Right lobe of liver (tissue), 6 donors: ENCODE measurements at regions not wholly inside any gene's neighbourhood (a gene's known extent, or its start where the extent isn't known, plus 50 kb on each side); places are given as distances from the start of the nearest gene placed in this dataset.

ENCODE experiments used
- ATAC-seq, 4 donors: fragments of 200-7000 bp; cut with Tn5 transposase; one replicate each; pipeline ENCODE4 v1.9.1; 2020; ENCODE audit warnings: mild to moderate bottlenecking in 4 of 4, moderate library complexity in 4 of 4
- DNase-seq, 3 donors: peaks; one replicate each; pipeline ENCODE4 v3.0.0-alpha.2; 2020
- H3K27ac ChIP-seq, 3 donors: fragments of 200-600 bp; one replicate each; pipeline ENCODE4 v1.8.0; 2022
- H3K27me3 ChIP-seq, 2 donors: fragments of 200-600 bp; one replicate each; pipeline ENCODE4 v1.8.0; 2022
- H3K36me3 ChIP-seq, 4 donors: fragments of 200-600 bp; sonication (generic) in 1 of 4; one replicate each; pipeline versions ENCODE4 v1.5.1 to v1.8.0; 2017 to 2022; ENCODE audit warnings: control low read depth in 1 of 4
- H3K4me1 ChIP-seq, 4 donors: fragments of 200-600 bp; sonication (generic) in 1 of 4; one replicate each; pipeline versions ENCODE4 v1.5.1 to v1.8.0; 2017 to 2022; ENCODE audit warnings: control low read depth in 1 of 4
- H3K4me3 ChIP-seq, 3 donors: fragments of 200-600 bp; one replicate each; pipeline ENCODE4 v1.8.0; 2022
- H3K9me3 ChIP-seq, 4 donors: fragments of 200-600 bp; sonication (generic) in 1 of 4; one replicate each; pipeline versions ENCODE4 v1.5.1 to v1.8.0; 2017 to 2022; ENCODE audit warnings: control low read depth in 1 of 4
- POLR2A ChIP-seq: fragments of 450-650 bp; IDR thresholded peaks from one replicate; pipeline ENCODE4 v1.6.1; 2017; ENCODE audit warnings: antibody characterized with exemption, mild to moderate bottlenecking
- WGBS: methylation state at CpG from one replicate; pipeline ENCODE4 v1.1.6; 2018; ENCODE audit warnings: low coverage, low lambda C conversion rate; ENCODE audit not compliant: insufficient coverage; ENCODE audit errors: missing lambda C conversion rate; 5-methylcytosine and 5-hydroxymethylcytosine counted together
- intact Hi-C, 2 donors: fragments of 100-400 bp; cut with DNase I; formaldehyde crosslinking; loops; one replicate each; pipeline versions ENCODE4 v1.11.2 to v1.14.1; 2022
- TF ChIP-seq, protein P1 (sequence below), 4 donors: fragments of 200-600 bp in 3 of 4; fragments of 450-650 bp in 1 of 4; IDR thresholded peaks; one replicate each; pipeline versions ENCODE4 v1.5.1 to v1.8.0; 2016 to 2022; ENCODE audit warnings: antibody characterized with exemption in 4 of 4, mild to moderate bottlenecking in 2 of 4
- donor health status: DM: no; HTN: yes; CAD: no.
- donor health status: DM: no; HTN: no; CAD: no.
- donor health status: DM: no; HTN: no; CAD: no.
- donor health status: DM: no; HTN: yes; CAD: no.
- donor health status: DM: no; HTN: yes; CAD: no.

DNA sequence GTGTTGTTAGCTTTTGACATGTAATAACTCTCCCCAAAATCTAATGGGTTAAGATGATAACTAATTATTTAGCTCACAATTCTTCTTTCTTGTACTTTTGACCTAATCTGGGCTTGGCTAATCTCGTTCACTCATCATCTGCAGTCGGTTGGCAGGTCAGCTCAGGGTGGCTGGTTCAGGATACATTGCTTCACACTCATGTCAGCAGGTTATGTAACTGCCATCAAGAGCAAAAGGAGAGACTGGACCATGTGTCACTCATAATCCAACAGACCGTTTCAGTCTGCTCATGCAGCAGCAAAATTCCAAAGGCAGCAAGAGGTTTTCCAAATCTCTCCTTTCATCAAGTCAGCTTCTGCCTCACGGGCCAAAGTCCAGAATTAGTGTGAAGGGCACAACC, 998.4 kb upstream of the CTNND2 start:
- ATAC-seq: no peak
- peak in 1 of 3 donors; percentile 65 for DNase-seq

DNA sequence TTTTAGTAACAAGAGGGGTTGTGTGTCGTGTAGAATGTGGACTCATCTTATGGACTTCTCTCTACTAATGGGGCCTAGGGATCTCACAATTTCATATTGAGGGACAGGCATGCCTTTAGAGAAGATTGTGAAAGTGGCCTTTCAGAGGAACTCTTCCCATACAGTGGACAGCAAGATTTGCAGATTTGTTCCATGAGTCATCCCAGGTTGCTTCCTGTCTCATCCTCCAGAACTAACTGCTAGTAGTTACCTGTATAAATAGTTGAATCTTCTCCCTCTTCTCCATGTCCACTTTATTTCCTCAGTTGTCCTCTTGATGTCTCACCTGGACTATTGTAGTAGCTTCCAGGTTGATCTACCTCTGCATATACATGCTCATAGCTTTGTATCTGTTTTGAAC, 997.5 kb upstream of the CTNND2 start:
- no peak overlapping the region for H3K4me3 ChIP-seq
- no peaks in the 10 kb centered on the region for H3K27me3 ChIP-seq
- ATAC-seq (no peak), DNase-seq (no peak)
- H3K27ac ChIP-seq: no peak overlapping the region
- 56% methylated on average over 1 of the region's 1 CpG for WGBS
- no peaks in the 10 kb centered on the region for H3K36me3 ChIP-seq
- H3K9me3 ChIP-seq: no peaks in the 10 kb centered on the region
- H3K4me1 ChIP-seq: no peaks in the 10 kb centered on the region
- intact Hi-C loops: no loop called here
- TF ChIP-seq, protein P1, sequence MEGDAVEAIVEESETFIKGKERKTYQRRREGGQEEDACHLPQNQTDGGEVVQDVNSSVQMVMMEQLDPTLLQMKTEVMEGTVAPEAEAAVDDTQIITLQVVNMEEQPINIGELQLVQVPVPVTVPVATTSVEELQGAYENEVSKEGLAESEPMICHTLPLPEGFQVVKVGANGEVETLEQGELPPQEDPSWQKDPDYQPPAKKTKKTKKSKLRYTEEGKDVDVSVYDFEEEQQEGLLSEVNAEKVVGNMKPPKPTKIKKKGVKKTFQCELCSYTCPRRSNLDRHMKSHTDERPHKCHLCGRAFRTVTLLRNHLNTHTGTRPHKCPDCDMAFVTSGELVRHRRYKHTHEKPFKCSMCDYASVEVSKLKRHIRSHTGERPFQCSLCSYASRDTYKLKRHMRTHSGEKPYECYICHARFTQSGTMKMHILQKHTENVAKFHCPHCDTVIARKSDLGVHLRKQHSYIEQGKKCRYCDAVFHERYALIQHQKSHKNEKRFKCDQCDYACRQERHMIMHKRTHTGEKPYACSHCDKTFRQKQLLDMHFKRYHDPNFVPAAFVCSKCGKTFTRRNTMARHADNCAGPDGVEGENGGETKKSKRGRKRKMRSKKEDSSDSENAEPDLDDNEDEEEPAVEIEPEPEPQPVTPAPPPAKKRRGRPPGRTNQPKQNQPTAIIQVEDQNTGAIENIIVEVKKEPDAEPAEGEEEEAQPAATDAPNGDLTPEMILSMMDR (IDR thresholded peaks at IDR 0.05): no peak
- no peak for TF ChIP-seq POLR2A

More for the DNA sequence above, 998.4 kb upstream of the CTNND2 start:
- no peak overlapping the region for H3K4me3 ChIP-seq
- H3K27me3 ChIP-seq: no peaks in the 10 kb centered on the region
- H3K9me3 ChIP-seq: no peaks in the 10 kb centered on the region
- intact Hi-C loops: no loop called here
- H3K4me1 ChIP-seq: no peaks in the 10 kb centered on the region
- no peak for TF ChIP-seq POLR2A
- TF ChIP-seq, protein P1 (IDR thresholded peaks at IDR 0.05): no peak
- H3K27ac ChIP-seq: no peak overlapping the region
- 15% methylated on average over 4 of the region's 4 CpGs for WGBS
- no peaks in the 10 kb centered on the region for H3K36me3 ChIP-seq

DNA sequence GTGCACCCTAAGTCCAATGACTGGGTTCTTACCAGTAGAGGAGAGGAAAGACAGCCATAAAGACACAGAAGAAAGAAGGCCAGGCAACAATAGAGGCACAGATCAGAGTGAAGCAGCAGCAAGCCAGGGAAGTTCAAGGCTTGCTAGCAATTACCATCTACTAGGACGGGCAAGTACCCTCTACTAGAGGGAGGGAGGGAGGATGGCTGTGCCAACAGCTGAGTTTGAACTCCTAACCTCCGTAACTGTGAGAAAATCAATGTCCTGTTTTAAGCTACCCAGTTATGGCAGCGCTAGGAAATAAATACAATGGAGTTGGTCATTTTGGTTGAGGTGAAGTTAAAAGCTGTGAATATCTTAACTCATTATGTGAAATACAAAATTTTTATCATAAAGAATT, 991.8 kb upstream of the CTNND2 start:
- 36% methylated on average over 3 of the region's 3 CpGs for WGBS
- TF ChIP-seq, protein P1 (IDR thresholded peaks at IDR 0.05): no peak
- no peak for TF ChIP-seq POLR2A
- Histone ChIP-seq H3K36me3 (no peaks in the 10 kb centered on the region), H3K27ac (no peak overlapping the region), H3K9me3 (no peaks in the 10 kb centered on the region), H3K27me3 (no peaks in the 10 kb centered on the region), H3K4me1 (no peaks in the 10 kb centered on the region), H3K4me3 (no peak overlapping the region)
- intact Hi-C loops: no loop called here
- no peak for DNase-seq
- ATAC-seq: no peak

DNA sequence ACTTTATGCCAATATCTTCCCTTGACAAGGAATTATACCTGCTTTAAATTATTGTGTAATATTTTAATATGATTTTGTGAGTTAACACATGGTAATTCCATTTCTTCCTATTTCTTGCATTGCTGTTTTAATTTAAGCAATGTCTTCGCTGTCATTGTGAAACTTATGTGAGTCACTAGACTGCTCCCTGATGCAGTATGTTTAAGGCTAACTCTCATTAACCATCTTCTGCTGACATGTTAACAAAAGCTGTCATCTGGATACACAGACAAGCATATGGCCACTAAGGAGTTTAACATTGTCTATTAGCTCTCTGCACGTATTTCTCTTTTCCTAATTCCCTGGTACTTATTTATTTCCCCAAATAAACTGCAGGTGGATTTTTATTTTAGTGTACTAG, 980.8 kb upstream of the CTNND2 start:
- Histone ChIP-seq H3K4me1 (no peaks in the 10 kb centered on the region), H3K27ac (no peak overlapping the region), H3K36me3 (no peaks in the 10 kb centered on the region), H3K27me3 (no peaks in the 10 kb centered on the region), H3K9me3 (no peaks in the 10 kb centered on the region), H3K4me3 (no peak overlapping the region)
- TF ChIP-seq, protein P1 (IDR thresholded peaks at IDR 0.05): no peak
- TF ChIP-seq POLR2A: no peak
- no peak for DNase-seq
- WGBS: 20% methylated on average over 2 of the region's 2 CpGs
- intact Hi-C loops: no loop called here
- no peak for ATAC-seq

DNA sequence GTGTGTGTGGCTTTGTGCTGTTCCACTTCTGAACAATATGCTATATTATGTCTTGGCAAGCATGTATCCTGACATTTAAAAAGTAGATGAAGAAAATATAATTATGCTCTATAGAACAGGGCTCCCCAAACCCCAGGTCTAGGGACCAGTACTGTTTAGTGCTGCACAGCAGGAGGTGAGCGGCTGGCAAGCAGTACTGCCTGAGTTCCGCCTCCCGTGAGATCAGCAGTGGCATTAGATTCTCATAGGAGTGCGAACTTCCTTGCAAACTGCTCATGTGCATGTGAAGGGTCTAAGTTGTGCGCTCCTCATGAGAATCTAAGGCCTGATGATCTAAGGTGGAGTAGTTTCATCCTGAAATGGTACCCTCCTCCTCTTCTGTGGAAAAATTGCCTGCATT, 979.1 kb upstream of the CTNND2 start:
- 58% methylated on average over 4 of the region's 5 CpGs for WGBS
- no peaks in the 10 kb centered on the region for H3K4me1 ChIP-seq
- intact Hi-C loops: no loop called here
- H3K27me3 ChIP-seq: no peaks in the 10 kb centered on the region
- ATAC-seq (no peak), DNase-seq (no peak)
- H3K27ac ChIP-seq: no peak overlapping the region
- H3K4me3 ChIP-seq: no peak overlapping the region
- no peaks in the 10 kb centered on the region for H3K9me3 ChIP-seq
- H3K36me3 ChIP-seq: no peaks in the 10 kb centered on the region
- no peak for TF ChIP-seq POLR2A
- TF ChIP-seq, protein P1 (IDR thresholded peaks at IDR 0.05): no peak
